ENCODE measurements at regions not wholly inside any gene's neighbourhood (a gene's known extent, or its start where the extent isn't known, plus 50 kb on each side); places are given as distances from the start of the nearest gene placed in this dataset.

- H3K27ac ChIP-seq, result no peak overlapping the region
- H3K36me3 ChIP-seq, result no peaks in the 10 kb centered on the region
- no peaks in the 10 kb centered on the region for H3K27me3 ChIP-seq
- TF ChIP-seq CTCF (IDR thresholded peaks at IDR 0.05), result no peak
- no peaks in the 10 kb centered on the region for H3K9me3 ChIP-seq
- no peaks in the 10 kb centered on the region for H3K4me1 ChIP-seq (ENCODE audit: control insufficient read depth in 1 of 2, insufficient read depth in 1 of 2, low read depth in 1 of 2, low read length in 1 of 2)
- H3K4me3 ChIP-seq (ENCODE audit: low read depth in 1 of 2, low read length in 1 of 2), result no peak overlapping the region
Observed at GRCh38 chr3:181660337-181660736, 51.4 kb upstream of the SOX2 start.

GRCh38 chr3:181637456-181637855, 74.3 kb upstream of the SOX2 start:
- no peak overlapping the region for H3K4me3 ChIP-seq (ENCODE audit: low read depth in 1 of 2, low read length in 1 of 2)
- no peaks in the 10 kb centered on the region for H3K9me3 ChIP-seq
- no peaks in the 10 kb centered on the region for H3K27me3 ChIP-seq
- no peak for TF ChIP-seq CTCF (IDR thresholded peaks at IDR 0.05)
- H3K27ac ChIP-seq, result no peak overlapping the region
- H3K4me1 ChIP-seq (ENCODE audit: control insufficient read depth in 1 of 2, insufficient read depth in 1 of 2, low read depth in 1 of 2, low read length in 1 of 2), result no peaks in the 10 kb centered on the region
- H3K36me3 ChIP-seq, result no peaks in the 10 kb centered on the region

- Histone ChIP-seq H3K36me3 (no peaks in the 10 kb centered on the region), H3K4me3 (ENCODE audit: low read depth in 1 of 2, low read length in 1 of 2) (no peak overlapping the region), H3K27me3 (no peaks in the 10 kb centered on the region), H3K9me3 (no peaks in the 10 kb centered on the region), H3K27ac (no peak overlapping the region), H3K4me1 (ENCODE audit: control insufficient read depth in 1 of 2, insufficient read depth in 1 of 2, low read depth in 1 of 2, low read length in 1 of 2) (no peaks in the 10 kb centered on the region)
- no peak for TF ChIP-seq CTCF (IDR thresholded peaks at IDR 0.05)
Observed at GRCh38 chr3:181637056-181637455, 74.7 kb upstream of the SOX2 start.

- Histone ChIP-seq H3K27me3 (no peaks in the 10 kb centered on the region), H3K36me3 (no peaks in the 10 kb centered on the region), H3K4me1 (ENCODE audit: control insufficient read depth in 1 of 2, insufficient read depth in 1 of 2, low read depth in 1 of 2, low read length in 1 of 2) (no peaks in the 10 kb centered on the region), H3K4me3 (ENCODE audit: low read depth in 1 of 2, low read length in 1 of 2) (no peak overlapping the region), H3K9me3 (no peaks in the 10 kb centered on the region), H3K27ac (no peak overlapping the region)
- no peak for TF ChIP-seq CTCF (IDR thresholded peaks at IDR 0.05)
Observed at GRCh38 chr3:181635141-181635540, 76.6 kb upstream of the SOX2 start.

GRCh38 chr3:181633556-181633955, 78.2 kb upstream of the SOX2 start:
- no peak for TF ChIP-seq CTCF (IDR thresholded peaks at IDR 0.05)
- H3K27ac ChIP-seq, result no peak overlapping the region
- H3K4me3 ChIP-seq (ENCODE audit: low read depth in 1 of 2, low read length in 1 of 2), result no peak overlapping the region
- H3K36me3 ChIP-seq, result no peaks in the 10 kb centered on the region
- H3K4me1 ChIP-seq (ENCODE audit: control insufficient read depth in 1 of 2, insufficient read depth in 1 of 2, low read depth in 1 of 2, low read length in 1 of 2), result peaks cover 0 to 9% of the 10 kb centered on the region in 2 experiments
- no peaks in the 10 kb centered on the region for H3K27me3 ChIP-seq
- H3K9me3 ChIP-seq, result no peaks in the 10 kb centered on the region

- Histone ChIP-seq H3K9me3 (no peaks in the 10 kb centered on the region), H3K27me3 (no peaks in the 10 kb centered on the region), H3K36me3 (no peaks in the 10 kb centered on the region), H3K4me3 (ENCODE audit: low read depth in 1 of 2, low read length in 1 of 2) (no peak overlapping the region), H3K4me1 (ENCODE audit: control insufficient read depth in 1 of 2, insufficient read depth in 1 of 2, low read depth in 1 of 2, low read length in 1 of 2) (peaks cover 0 to 9% of the 10 kb centered on the region in 2 experiments), H3K27ac (no peak overlapping the region)
- TF ChIP-seq CTCF (IDR thresholded peaks at IDR 0.05), result no peak
Observed at GRCh38 chr3:181631901-181632300, 79.8 kb upstream of the SOX2 start.
